ENCODE measurements at regions not wholly inside any gene's neighbourhood (a gene's known extent, or its start where the extent isn't known, plus 50 kb on each side); places are given as distances from the start of the nearest gene placed in this dataset.

DNA sequence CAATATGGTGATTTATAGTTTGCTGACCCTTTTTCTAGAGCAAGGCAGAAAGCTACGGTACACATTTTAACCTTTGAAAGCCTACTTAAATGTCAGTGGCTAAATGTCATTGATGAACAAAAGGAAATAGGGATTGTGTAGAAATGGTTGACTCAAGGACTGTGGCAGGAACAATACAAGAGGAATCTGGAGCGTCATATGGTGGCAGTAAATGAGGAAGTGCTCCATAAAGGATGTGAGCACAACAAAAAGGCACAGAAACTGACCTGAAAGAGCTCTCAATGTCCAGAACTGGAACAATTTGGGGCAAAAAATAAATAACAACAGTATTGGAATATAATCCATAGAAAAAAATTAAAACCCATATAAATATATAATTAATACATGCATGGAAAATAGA lies 443.9 kb upstream of the VRK2 start:
- no peaks in the 10 kb centered on the region for H3K9me3 ChIP-seq (ENCODE audit: control insufficient read depth, low read length)
- no peak overlapping the region for H3K4me2 ChIP-seq (ENCODE audit: low read length)
- no peak overlapping the region for H3K4me3 ChIP-seq (ENCODE audit: low read depth, low read length)
- H3K27ac ChIP-seq = no peak overlapping the region
- no peaks in the 10 kb centered on the region for H3K79me2 ChIP-seq
- H3K27me3 ChIP-seq (ENCODE audit: control insufficient read depth, insufficient read depth, low read length) = no peaks in the 10 kb centered on the region
- H2AFZ ChIP-seq = no peak overlapping the region
- H3K4me1 ChIP-seq = no peaks in the 10 kb centered on the region
- H3K9ac ChIP-seq = no peak overlapping the region
- TF ChIP-seq, protein P1, sequence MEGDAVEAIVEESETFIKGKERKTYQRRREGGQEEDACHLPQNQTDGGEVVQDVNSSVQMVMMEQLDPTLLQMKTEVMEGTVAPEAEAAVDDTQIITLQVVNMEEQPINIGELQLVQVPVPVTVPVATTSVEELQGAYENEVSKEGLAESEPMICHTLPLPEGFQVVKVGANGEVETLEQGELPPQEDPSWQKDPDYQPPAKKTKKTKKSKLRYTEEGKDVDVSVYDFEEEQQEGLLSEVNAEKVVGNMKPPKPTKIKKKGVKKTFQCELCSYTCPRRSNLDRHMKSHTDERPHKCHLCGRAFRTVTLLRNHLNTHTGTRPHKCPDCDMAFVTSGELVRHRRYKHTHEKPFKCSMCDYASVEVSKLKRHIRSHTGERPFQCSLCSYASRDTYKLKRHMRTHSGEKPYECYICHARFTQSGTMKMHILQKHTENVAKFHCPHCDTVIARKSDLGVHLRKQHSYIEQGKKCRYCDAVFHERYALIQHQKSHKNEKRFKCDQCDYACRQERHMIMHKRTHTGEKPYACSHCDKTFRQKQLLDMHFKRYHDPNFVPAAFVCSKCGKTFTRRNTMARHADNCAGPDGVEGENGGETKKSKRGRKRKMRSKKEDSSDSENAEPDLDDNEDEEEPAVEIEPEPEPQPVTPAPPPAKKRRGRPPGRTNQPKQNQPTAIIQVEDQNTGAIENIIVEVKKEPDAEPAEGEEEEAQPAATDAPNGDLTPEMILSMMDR (IDR thresholded peaks at IDR 0.05) = no peak
- no peaks in the 10 kb centered on the region for H3K36me3 ChIP-seq (ENCODE audit: control insufficient read depth, insufficient read depth, low read length)

- Histone ChIP-seq H3K4me1 (no peaks in the 10 kb centered on the region), H3K4me3 (ENCODE audit: low read depth, low read length) (no peak overlapping the region), H3K27ac (no peak overlapping the region), H3K9ac (no peak overlapping the region), H3K27me3 (ENCODE audit: control insufficient read depth, insufficient read depth, low read length) (no peaks in the 10 kb centered on the region), H3K36me3 (ENCODE audit: control insufficient read depth, insufficient read depth, low read length) (no peaks in the 10 kb centered on the region), H3K9me3 (ENCODE audit: control insufficient read depth, low read length) (no peaks in the 10 kb centered on the region), H3K79me2 (no peaks in the 10 kb centered on the region), H2AFZ (no peak overlapping the region), H3K4me2 (ENCODE audit: low read length) (no peak overlapping the region)
- TF ChIP-seq, protein P1 (IDR thresholded peaks at IDR 0.05) = no peak
Measured at GRCh38 chr2:57614988-57615387, 431.6 kb upstream of the VRK2 start.

DNA sequence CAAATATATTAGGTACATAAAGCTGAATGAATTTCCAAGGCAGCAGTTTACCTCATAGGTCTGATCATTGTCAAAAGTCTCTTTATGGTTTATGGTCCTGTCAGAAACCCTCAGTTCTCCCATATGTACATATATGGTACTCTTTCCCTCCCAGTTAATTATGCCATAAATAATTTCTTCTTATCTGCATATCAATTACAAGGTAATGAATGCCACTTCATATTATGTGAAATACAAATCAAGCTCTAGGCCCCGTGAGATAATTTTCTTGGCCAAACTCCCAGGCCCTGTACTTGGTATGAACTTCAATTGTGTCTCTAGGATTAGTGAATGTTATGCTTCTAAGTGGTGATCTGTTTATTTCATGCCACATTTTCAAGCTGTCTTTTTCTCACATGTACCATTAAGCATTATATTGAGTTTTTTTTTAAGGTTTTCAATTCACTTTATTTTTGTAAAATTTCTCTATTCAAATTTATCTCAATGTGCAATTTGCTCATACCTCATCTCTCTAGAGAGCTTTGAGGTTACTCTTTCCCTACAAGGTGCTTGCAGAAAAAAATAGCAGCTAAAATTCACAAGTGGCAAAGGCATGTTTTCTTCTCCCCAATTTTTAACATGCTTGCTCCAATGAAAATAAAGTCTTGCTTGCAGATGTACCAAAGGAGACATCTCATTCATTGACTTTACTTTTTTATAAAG lies 430.6 kb upstream of the VRK2 start:
- H3K27ac ChIP-seq = no peak overlapping the region

DNA sequence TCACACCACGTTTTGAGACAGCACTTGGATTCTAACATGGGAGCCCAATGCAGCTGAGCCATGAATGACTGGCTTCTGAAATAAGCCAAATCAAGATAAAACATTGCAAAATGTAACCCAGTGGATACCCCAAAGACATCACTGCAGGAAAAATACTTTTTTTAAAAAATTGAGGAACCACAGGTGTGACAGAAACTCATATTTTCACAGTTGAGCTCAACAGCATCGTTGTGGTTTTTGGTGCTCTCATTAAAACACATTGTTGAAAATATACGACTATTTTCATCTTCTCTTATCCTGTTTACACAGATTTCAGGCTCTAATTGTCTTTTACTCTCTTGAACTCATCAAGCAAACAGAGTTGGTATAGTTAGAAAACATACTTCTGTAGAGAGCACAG lies 429.3 kb upstream of the VRK2 start:
- Histone ChIP-seq H3K36me3 (ENCODE audit: control insufficient read depth, insufficient read depth, low read length) (no peaks in the 10 kb centered on the region), H3K27me3 (ENCODE audit: control insufficient read depth, insufficient read depth, low read length) (no peaks in the 10 kb centered on the region), H2AFZ (no peak overlapping the region), H3K27ac (no peak overlapping the region), H3K4me3 (ENCODE audit: low read depth, low read length) (no peak overlapping the region), H3K4me2 (ENCODE audit: low read length) (no peak overlapping the region), H3K79me2 (no peaks in the 10 kb centered on the region), H3K9ac (no peak overlapping the region), H3K4me1 (no peaks in the 10 kb centered on the region), H3K9me3 (ENCODE audit: control insufficient read depth, low read length) (no peaks in the 10 kb centered on the region)
- TF ChIP-seq, protein P1 (IDR thresholded peaks at IDR 0.05) = no peak

More for the DNA sequence above, 430.6 kb upstream of the VRK2 start:
- Histone ChIP-seq H3K4me1 (no peaks in the 10 kb centered on the region), H3K4me2 (ENCODE audit: low read length) (no peak overlapping the region), H3K27me3 (ENCODE audit: control insufficient read depth, insufficient read depth, low read length) (no peaks in the 10 kb centered on the region), H3K9me3 (ENCODE audit: control insufficient read depth, low read length) (no peaks in the 10 kb centered on the region), H3K4me3 (ENCODE audit: low read depth, low read length) (no peak overlapping the region), H2AFZ (no peak overlapping the region), H3K79me2 (no peaks in the 10 kb centered on the region), H3K36me3 (ENCODE audit: control insufficient read depth, insufficient read depth, low read length) (no peaks in the 10 kb centered on the region), H3K9ac (no peak overlapping the region)
- TF ChIP-seq, protein P1 (IDR thresholded peaks at IDR 0.05) = no peak

DNA sequence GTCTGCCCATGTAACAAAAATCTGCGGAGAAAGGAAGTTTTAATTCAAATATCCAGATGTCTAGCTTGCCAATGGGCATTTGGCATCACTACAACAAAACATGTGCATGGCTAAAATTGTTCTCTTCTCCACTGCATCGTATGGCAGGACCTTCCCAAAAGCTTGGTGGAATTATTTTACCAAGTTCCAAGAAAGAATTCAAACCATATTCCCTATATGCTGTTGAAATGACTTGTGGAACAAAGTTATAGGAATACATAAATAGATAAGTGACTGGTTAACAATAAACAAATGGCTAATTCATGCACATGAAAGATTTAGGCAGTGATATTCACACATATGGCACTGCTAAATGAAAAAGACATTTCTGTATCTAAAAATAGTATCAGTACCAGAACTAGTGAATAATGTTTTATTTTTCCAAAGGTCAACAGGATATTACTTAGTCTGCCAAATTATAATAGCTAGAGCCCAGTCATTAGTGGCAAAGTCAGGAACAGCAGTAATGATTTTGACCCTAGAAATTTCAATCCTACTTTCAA lies 425.4 kb upstream of the VRK2 start:
- Histone ChIP-seq H3K4me2 (ENCODE audit: low read length) (no peak overlapping the region), H3K27ac (no peak overlapping the region), H2AFZ (no peak overlapping the region), H3K4me1 (no peaks in the 10 kb centered on the region), H3K4me3 (ENCODE audit: low read depth, low read length) (no peak overlapping the region), H3K27me3 (ENCODE audit: control insufficient read depth, insufficient read depth, low read length) (no peaks in the 10 kb centered on the region), H3K9ac (no peak overlapping the region), H3K9me3 (ENCODE audit: control insufficient read depth, low read length) (no peaks in the 10 kb centered on the region), H3K79me2 (no peaks in the 10 kb centered on the region), H3K36me3 (ENCODE audit: control insufficient read depth, insufficient read depth, low read length) (no peaks in the 10 kb centered on the region)
- TF ChIP-seq, protein P1 (IDR thresholded peaks at IDR 0.05) = no peak

All from parathyroid adenoma (tissue), 2 donors.